ENCODE measurements at regions not wholly inside any gene's neighbourhood (a gene's known extent, or its start where the extent isn't known, plus 50 kb on each side); places are given as distances from the start of the nearest gene placed in this dataset.

DNA sequence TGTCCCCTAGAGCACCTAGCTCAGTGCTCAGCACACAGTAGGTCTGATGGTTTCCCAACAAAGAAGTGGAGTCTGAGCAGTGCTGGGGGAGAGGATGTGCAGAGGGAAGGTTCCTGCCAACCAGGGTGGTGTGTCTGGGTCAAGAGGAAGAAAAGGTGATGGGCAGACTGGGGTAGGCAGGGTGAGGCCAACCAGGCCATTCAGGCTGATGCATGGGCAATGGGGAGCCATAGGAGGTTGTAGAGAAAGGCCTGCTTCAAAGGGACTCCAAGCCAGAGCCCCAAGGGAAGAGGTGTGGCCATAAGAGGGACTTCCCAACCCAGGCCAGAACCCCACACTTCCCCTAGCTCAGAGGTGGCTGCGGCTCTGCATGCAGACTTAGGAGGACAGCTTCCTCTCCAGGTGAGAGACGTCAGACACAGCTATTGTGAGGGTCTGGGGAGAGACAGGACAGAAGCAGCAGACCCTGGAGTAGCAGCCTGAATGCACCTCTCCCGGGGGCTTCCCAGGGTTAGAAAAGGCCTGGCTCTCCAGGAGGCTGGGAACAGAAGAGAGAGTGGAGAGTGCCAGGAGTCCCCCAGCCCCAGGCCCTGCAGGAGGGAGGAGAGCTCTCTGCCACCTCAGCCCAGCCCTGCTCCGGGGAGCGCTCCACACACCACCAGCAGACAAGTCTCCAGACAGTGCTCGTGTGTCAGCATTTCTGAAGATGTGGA lies 87.4 kb upstream of the ZMIZ1 start:
- FAIRE-seq: no peak
- DNase-seq (ENCODE audit: insufficient read length, low spot score): no peak

DNA sequence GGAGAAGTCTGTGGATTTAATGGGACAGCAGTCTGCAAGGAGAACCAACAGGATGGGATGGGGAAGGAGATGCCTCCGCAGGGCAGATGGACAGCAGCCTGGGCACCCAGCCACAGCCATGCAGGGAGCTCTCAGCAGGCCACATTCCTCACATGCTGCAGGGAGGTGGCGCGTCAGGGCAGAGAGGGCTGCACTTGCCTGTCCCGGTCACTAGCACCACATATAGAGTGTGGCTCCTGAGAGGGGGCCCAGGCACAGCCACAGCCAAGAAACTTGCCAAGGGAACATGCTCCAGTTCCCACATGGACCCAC lies 86.8 kb upstream of the ZMIZ1 start:
- DNase-seq (ENCODE audit: insufficient read length, low spot score): no peak

GRCh38 chr10:78982726-78983125 lies 86.0 kb upstream of the ZMIZ1 start:
- no peak for FAIRE-seq
- DNase-seq (ENCODE audit: insufficient read length, low spot score): no peak

More for the DNA sequence above, 86.8 kb upstream of the ZMIZ1 start:
- FAIRE-seq: no peak

- no peak for FAIRE-seq
Measured at GRCh38 chr10:78983608-78984007, 85.2 kb upstream of the ZMIZ1 start.

GRCh38 chr10:78985973-78986818 lies 82.6 kb upstream of the ZMIZ1 start:
- no peak for DNase-seq (ENCODE audit: insufficient read length, low spot score)
- FAIRE-seq: no peak

More at GRCh38 chr10:78983608-78984007, 85.2 kb upstream of the ZMIZ1 start:
- no peak for DNase-seq (ENCODE audit: insufficient read length, low spot score)

DNA sequence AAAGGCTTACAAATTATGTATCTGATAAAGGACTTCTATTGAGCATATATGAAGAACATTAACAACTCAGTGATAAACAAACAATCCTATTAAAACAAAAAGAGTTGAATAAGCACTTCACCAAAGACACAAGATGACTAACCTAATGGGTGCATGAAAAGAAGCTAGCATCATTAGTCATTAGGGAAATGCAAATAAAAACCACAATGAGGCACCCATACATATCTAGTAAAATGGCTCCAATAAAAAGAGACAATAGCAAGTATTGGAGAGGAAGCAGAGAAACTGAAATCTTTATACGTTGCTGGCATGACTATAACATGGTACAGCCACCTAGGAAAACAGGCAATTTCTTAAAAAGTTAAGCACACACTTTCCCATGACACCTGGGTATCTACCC lies 77.6 kb upstream of the ZMIZ1 start:
- DNase-seq (ENCODE audit: insufficient read length, low spot score) (no peak), FAIRE-seq (no peak)

- FAIRE-seq: no peak
- no peak for DNase-seq (ENCODE audit: insufficient read length, low spot score)
Measured at GRCh38 chr10:78992333-78992732, 76.4 kb upstream of the ZMIZ1 start.

DNA sequence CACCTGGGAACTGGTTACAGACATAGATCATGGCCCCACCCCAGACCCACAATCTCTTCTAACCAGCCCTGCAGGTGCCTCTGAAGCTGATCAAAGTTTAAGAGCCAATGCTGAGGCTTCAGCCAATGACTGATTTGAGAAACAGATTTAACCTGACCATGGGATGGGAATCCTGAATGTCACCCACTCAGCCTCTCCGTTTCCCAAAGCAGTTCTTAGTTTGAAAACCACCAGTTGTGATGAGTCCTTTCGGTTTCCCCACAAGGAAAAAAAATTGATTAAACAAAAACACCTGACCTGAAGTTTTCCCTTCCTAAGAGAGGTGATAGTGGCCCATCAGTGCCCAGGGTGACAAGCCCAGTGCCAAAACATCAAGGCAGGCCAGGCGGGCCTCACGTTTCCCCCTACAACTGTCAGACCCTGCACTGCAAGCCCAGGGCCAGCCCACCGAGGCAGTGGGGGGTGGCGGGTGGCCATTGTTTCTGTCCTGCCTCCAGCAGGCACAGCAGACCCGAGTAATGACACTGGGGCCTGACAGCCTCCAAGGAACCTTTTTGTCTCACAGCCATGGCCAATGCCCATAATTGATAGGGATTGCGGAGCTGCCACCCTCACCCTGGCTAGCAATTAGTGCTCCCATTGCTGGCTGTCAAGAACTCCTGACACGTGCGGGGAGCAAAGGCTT lies 75.4 kb upstream of the ZMIZ1 start:
- no peak for FAIRE-seq
- DNase-seq (ENCODE audit: insufficient read length, low spot score): no peak

GRCh38 chr10:78995987-78996791 lies 72.6 kb upstream of the ZMIZ1 start:
- no peak for FAIRE-seq
- no peak for DNase-seq (ENCODE audit: insufficient read length, low spot score)

DNA sequence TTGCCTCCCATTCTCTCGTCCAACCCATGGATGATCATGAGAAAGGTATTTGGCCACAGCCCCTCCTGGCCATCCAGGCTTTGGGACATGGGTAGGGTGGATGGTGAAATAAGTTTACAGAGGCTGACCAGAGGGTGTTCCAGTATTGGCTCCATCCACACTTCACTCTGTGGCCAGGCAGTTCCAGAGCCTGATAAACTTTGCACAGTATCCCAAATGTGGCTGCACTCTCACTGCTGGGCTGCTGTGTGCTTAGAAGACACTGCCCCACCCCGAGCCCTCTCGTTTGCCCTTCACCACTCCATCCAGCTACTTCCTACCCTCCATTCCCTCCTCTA lies 72.0 kb upstream of the ZMIZ1 start:
- FAIRE-seq (no peak), DNase-seq (ENCODE audit: insufficient read length, low spot score) (no peak)

- FAIRE-seq (no peak), DNase-seq (ENCODE audit: insufficient read length, low spot score) (no peak)
Measured at GRCh38 chr10:78997635-78998618, 70.8 kb upstream of the ZMIZ1 start.

- FAIRE-seq (no peak), DNase-seq (ENCODE audit: insufficient read length, low spot score) (no peak)
Measured at GRCh38 chr10:79001082-79001885, 67.5 kb upstream of the ZMIZ1 start.

- DNase-seq (ENCODE audit: insufficient read length, low spot score) (no peak), FAIRE-seq (no peak)
Measured at GRCh38 chr10:79002336-79002735, 66.4 kb upstream of the ZMIZ1 start.

DNA sequence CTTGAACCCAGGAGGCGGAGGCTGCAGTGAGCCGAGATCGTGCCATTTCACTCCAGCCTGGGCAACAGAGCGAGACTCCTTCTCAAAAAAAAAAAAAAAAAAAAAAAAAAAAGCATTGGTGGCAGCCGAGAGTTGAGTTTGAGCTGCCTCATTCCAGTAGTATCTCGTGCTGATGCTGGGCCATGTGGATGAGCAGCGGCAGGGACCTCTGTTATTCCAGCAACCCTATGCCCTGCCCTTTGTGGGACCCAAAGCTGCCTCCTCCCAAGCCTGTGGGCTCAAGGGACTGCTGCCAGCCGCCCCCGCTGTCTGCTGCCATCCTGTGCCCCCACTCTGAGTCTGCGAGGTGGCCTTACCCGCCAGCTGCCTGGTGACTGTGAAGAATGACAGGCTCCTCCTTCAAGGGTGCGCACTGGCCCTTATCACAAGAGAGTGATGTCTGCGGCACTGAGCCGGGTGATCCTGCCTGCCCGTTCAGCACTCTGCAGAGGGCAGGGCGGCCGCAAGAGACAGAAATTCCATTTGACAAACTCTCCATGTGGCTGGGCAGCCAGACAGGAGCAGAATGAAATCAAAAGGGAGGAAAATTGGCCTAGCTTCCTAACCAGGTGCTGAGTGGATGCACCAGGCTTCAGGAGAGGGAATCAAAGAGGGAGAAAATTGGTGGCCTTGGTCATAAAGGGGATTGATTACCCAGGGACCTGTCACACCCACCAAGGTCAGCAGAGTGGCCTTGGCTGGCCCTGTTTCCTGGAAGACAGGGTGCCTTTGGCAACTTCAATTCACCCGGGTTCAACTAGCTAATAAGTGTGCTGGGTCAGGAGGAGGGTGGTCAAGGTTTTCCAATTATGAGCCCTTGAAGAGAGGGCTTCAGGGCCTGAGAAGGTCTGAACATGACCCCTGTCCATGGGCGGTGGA lies 65.3 kb upstream of the ZMIZ1 start:
- FAIRE-seq: no peak

DNA sequence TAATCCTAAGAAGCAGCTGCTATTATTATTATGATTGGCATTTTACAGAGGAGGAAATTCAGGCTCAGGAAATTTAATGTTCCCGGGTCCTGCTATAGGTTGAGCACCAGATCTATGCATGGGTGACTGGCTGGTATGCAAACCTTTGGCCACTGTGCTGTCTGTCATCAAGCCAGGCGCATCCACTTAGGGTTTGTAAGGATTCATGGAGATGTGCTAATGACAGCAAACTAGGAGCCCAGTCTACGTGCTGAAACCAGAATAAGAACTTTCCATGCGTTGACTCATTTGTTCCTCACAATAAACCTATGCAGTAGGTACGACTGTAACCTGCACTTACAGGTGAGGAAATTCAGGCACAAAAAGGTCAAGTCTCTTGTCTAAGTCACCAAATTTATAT lies 64.5 kb upstream of the ZMIZ1 start:
- DNase-seq (ENCODE audit: insufficient read length, low spot score): no peak
- FAIRE-seq: no peak

More for the DNA sequence above, 65.3 kb upstream of the ZMIZ1 start:
- no peak for DNase-seq (ENCODE audit: insufficient read length, low spot score)

- FAIRE-seq: no peak
- DNase-seq (ENCODE audit: insufficient read length, low spot score): no peak
Measured at GRCh38 chr10:79005126-79005810, 63.5 kb upstream of the ZMIZ1 start.

GRCh38 chr10:79007018-79007417 lies 61.7 kb upstream of the ZMIZ1 start:
- DNase-seq (ENCODE audit: insufficient read length, low spot score) (no peak), FAIRE-seq (no peak)

Data from GM19239 (cell line).